ENCODE measurements at regions not wholly inside any gene's neighbourhood (a gene's known extent, or its start where the extent isn't known, plus 50 kb on each side); places are given as distances from the start of the nearest gene placed in this dataset.

DNA sequence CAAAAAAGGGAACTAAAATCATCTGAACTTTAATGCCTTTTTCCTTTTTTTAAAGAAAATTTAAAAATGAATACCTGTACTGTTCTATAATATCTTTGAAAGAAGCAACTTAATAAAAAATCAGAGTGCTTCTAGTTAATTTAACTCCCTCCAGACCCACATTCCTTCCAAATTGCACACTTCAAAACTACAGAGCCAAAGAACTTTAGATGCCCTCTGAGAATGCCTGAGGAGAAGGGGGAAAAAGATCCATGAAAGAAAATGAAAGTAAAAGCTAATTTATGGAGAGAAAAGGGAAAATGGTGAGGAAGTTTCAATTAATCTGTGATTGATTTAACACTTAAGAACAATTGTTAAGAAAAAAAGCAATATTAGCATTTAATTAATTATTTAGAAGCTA, 1141.6 kb downstream of the IGSF11 start (continued):
- TF ChIP-seq EZH2 (IDR thresholded peaks at IDR 0.05; ENCODE audit: low read depth, unreplicated experiment) (no peak), STAT1 (IDR thresholded peaks at IDR 0.05; ENCODE audit: unreplicated experiment) (no peak), NANOG (IDR thresholded peaks at IDR 0.05; ENCODE audit: borderline replicate concordance) (no peak), CREB1 (CRISPR knock-in tag; IDR thresholded peaks at IDR 0.05; ENCODE audit: low read depth) (no peak), JUNB (IDR thresholded peaks at IDR 0.05; ENCODE audit: unreplicated experiment) (no peak)

DNA sequence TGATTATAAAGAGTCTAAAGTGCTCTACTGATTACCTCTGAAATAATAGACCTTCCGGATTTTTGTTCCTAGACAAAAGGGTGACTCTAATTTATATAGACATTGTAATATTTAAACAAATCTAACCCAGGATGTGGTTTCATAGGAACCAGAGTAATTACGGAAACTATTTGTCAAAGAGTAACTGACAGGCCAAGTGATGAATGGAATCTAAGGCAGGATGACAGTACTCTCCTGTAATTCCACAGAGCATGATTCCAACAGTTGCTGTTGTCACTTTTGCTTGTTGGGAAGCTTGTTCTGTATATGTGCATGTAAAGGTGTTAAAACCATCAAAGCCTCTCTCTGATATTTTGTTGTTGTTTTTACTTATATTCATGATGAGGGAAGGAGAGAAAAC, 1141.0 kb downstream of the IGSF11 start:
- ATAC-seq (no peak), DNase-seq (ENCODE audit: low spot score) (no peak)
- Histone ChIP-seq H3K4me1 (ENCODE audit: insufficient read depth) (peaks cover 2% of the 10 kb centered on the region; the same call in 1 of the 2 replicates), H3K27me3 (ENCODE audit: insufficient read depth) (no peaks in the 10 kb centered on the region), H2AFZ (no peak overlapping the region), H3K36me3 (ENCODE audit: insufficient read depth) (no peaks in the 10 kb centered on the region), H4K20me1 (replicated peaks; ENCODE audit: insufficient read depth) (no peaks in the 10 kb centered on the region), H3F3A (replicated peaks; ENCODE audit: low read depth) (no peaks in the 10 kb centered on the region), H3K27ac (ENCODE audit: low read depth) (no peak overlapping the region), H3K4me2 (no peak overlapping the region), H3K9me2 (ENCODE audit: insufficient read depth) (no peaks in the 10 kb centered on the region), H3K4me3 (no peak overlapping the region), H3K79me2 (replicated peaks; ENCODE audit: insufficient read depth) (no peaks in the 10 kb centered on the region)
- Mint-ChIP-seq H3K27me3 (ENCODE audit: insufficient read depth, low read depth, poor library complexity) (no peaks in the 10 kb centered on the region), H3K4me1 (peaks cover 2% of the 10 kb centered on the region; the same call in 2 of the 3 replicates), H3K4me3 (no peak overlapping the region), H3K9me3 (peaks cover 7% of the 10 kb centered on the region; the same call in 1 of the 3 replicates), H3K36me3 (ENCODE audit: low read depth) (peaks cover 4% of the 10 kb centered on the region; the same call in 2 of the 3 replicates), H3K27ac (no peak overlapping the region)
- no peak for TF ChIP-seq NANOG (IDR thresholded peaks at IDR 0.05; ENCODE audit: borderline replicate concordance)

DNA sequence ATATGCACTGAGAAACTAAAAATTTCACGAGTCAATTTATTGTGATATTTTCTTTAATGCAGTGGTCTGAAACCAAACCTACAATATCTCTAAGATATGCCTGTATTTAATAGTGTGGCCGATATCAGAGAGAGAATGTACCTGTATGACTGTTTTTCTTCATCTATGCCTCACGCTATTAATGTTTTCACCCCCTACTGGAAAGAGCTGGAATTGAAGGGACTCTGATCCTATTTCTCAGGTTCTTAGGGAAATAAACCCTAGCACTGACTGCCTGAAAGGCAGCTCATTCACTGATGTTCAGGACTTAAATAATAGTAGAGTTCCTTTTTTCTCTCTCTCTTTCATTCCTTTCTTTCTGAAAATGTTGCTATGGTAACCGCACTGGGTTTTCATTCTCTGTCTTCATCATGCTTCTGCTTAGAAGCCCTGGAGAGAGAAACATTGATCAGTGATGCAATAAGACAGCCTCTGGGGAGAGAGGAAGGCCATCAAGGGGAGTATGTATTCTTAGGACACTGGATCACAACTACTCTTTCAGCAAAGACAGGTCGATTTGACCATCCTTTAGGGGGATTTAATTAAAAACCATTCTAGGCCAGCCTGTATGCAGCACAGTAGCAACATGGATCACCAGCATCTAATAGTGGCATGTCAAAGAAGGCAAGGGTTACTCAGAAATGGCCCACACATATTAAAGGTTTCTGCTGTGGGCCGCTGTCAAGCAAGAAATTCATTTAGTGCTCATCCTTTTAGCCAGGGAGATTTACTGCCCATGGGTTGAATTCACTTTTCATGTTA, 1135.7 kb downstream of the IGSF11 start:
- H3K27me3 ChIP-seq (ENCODE audit: insufficient read depth): no peaks in the 10 kb centered on the region
- H3K27me3 Mint-ChIP-seq (ENCODE audit: insufficient read depth, low read depth, poor library complexity): no peaks in the 10 kb centered on the region
- no peaks in the 10 kb centered on the region for H3K79me2 ChIP-seq (replicated peaks; ENCODE audit: insufficient read depth)
- H2AFZ ChIP-seq: no peak overlapping the region
- H4K20me1 ChIP-seq (replicated peaks; ENCODE audit: insufficient read depth): no peaks in the 10 kb centered on the region
- no peaks in the 10 kb centered on the region for H3K4me1 ChIP-seq (ENCODE audit: insufficient read depth)
- ATAC-seq (peak; percentile 80), DNase-seq (ENCODE audit: low spot score) (peak; percentile 81)
- H3K9me2 ChIP-seq (ENCODE audit: insufficient read depth): no peaks in the 10 kb centered on the region
- no peaks in the 10 kb centered on the region for H3F3A ChIP-seq (replicated peaks; ENCODE audit: low read depth)
- TF ChIP-seq, protein P1, sequence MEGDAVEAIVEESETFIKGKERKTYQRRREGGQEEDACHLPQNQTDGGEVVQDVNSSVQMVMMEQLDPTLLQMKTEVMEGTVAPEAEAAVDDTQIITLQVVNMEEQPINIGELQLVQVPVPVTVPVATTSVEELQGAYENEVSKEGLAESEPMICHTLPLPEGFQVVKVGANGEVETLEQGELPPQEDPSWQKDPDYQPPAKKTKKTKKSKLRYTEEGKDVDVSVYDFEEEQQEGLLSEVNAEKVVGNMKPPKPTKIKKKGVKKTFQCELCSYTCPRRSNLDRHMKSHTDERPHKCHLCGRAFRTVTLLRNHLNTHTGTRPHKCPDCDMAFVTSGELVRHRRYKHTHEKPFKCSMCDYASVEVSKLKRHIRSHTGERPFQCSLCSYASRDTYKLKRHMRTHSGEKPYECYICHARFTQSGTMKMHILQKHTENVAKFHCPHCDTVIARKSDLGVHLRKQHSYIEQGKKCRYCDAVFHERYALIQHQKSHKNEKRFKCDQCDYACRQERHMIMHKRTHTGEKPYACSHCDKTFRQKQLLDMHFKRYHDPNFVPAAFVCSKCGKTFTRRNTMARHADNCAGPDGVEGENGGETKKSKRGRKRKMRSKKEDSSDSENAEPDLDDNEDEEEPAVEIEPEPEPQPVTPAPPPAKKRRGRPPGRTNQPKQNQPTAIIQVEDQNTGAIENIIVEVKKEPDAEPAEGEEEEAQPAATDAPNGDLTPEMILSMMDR (conservative IDR thresholded peaks at IDR 0.05; ENCODE audit: low read depth in 2 of 2): peak; percentile 58 to 69
- TF ChIP-seq POLR2AphosphoS5 (IDR thresholded peaks at IDR 0.05; ENCODE audit: low read depth): no peak
- no peak for TF ChIP-seq ZNF114 (CRISPR knock-in tag; IDR thresholded peaks at IDR 0.05)
- no peak overlapping the region for H3K27ac Mint-ChIP-seq
- no peaks in the 10 kb centered on the region for H3K36me3 ChIP-seq (ENCODE audit: insufficient read depth)
- no peaks in the 10 kb centered on the region; the same call in 2 of the 3 replicates for H3K4me1 Mint-ChIP-seq
- H3K36me3 Mint-ChIP-seq (ENCODE audit: low read depth): peaks cover 4% of the 10 kb centered on the region; the same call in 2 of the 3 replicates
- no peak overlapping the region for H3K27ac ChIP-seq (ENCODE audit: low read depth)
- peaks cover 7% of the 10 kb centered on the region; the same call in 1 of the 3 replicates for H3K9me3 Mint-ChIP-seq
- H3K4me3 ChIP-seq: no peak overlapping the region
- H3K4me3 Mint-ChIP-seq: no peak overlapping the region
- no peak overlapping the region for H3K4me2 ChIP-seq

Measured in GM23338 (cell line).